Testis (tissue), 2 donors: ENCODE measurements at regions not wholly inside any gene's neighbourhood (a gene's known extent, or its start where the extent isn't known, plus 50 kb on each side); places are given as distances from the start of the nearest gene placed in this dataset.

Experiments
- CTCF ChIP-seq, 3 experiments: fragments of 450-650 bp in 2 of 3; fragments of 200-600 bp in 1 of 3; sonication (generic) in 1 of 3; IDR thresholded peaks; one replicate each; pipeline ENCODE4 v1.5.1; 2016 to 2019; ENCODE audit warnings: antibody characterized with exemption in 3 of 3, mild to moderate bottlenecking in 2 of 3, moderate library complexity in 1 of 3
- POLR2A ChIP-seq: fragments of 450-650 bp; IDR thresholded peaks from one replicate; pipeline ENCODE4 v1.6.1; 2017; ENCODE audit warnings: antibody characterized with exemption, mild to moderate bottlenecking, moderate library complexity

- TF ChIP-seq CTCF (IDR thresholded peaks at IDR 0.05) (no peak), POLR2A (no peak)
These were observed 140.4 kb upstream of the CENPW start for GRCh38 chr6:126199466-126199865.
